Glutamatergic neuron (in vitro differentiated cells): ENCODE measurements at regions not wholly inside any gene's neighbourhood (a gene's known extent, or its start where the extent isn't known, plus 50 kb on each side); places are given as distances from the start of the nearest gene placed in this dataset.
"Not testable (repeated sequence)": the region's sequence is repeated elsewhere in the genome, so short reads cannot be mapped to it uniquely, and the experiment has no call there.

Source experiments
- DNase-seq: peaks from one replicate; pipeline ENCODE4 v3.0.0; 2022
- H3K27ac Mint-ChIP-seq: one replicate; pipeline ENCODE4 v1.8.0; 2020; ENCODE audit warnings: mild to moderate bottlenecking, mixed read lengths, inconsistent platforms; ENCODE audit not compliant: unreplicated experiment
- H3K27me3 Mint-ChIP-seq: one replicate; pipeline ENCODE4 v1.8.0; 2020; ENCODE audit warnings: mild to moderate bottlenecking, moderate library complexity, mixed read lengths, inconsistent platforms; ENCODE audit not compliant: unreplicated experiment
- H3K36me3 Mint-ChIP-seq: one replicate; pipeline ENCODE4 v1.8.0; 2020; ENCODE audit warnings: mild to moderate bottlenecking, mixed read lengths, inconsistent platforms; ENCODE audit not compliant: unreplicated experiment
- H3K4me1 Mint-ChIP-seq: one replicate; pipeline ENCODE4 v1.8.0; 2020; ENCODE audit warnings: mild to moderate bottlenecking, low read depth, mixed read lengths, inconsistent platforms; ENCODE audit not compliant: unreplicated experiment
- H3K4me3 Mint-ChIP-seq: one replicate; pipeline ENCODE4 v1.8.0; 2020; ENCODE audit warnings: mild to moderate bottlenecking, mixed read lengths, inconsistent platforms; ENCODE audit not compliant: unreplicated experiment
- H3K9me3 Mint-ChIP-seq: one replicate; pipeline ENCODE4 v1.8.0; 2020; ENCODE audit warnings: mild to moderate bottlenecking, moderate library complexity, mixed read lengths, inconsistent platforms; ENCODE audit not compliant: unreplicated experiment
- CTCF ChIP-seq: fragments of 200-600 bp; sonication (generic); IDR thresholded peaks from one replicate; pipeline ENCODE4 v1.5.0; 2021; ENCODE audit not compliant: partially characterized antibody, unreplicated experiment

GRCh38 chr2:192960945-192961344 is 766.2 kb upstream of the TMEFF2 start:
- Mint-ChIP-seq H3K4me1 (peaks cover 2% of the 10 kb centered on the region), H3K27ac (no peak overlapping the region), H3K9me3 (no peaks in the 10 kb centered on the region), H3K4me3 (no peak overlapping the region), H3K36me3 (no peaks in the 10 kb centered on the region), H3K27me3 (no peaks in the 10 kb centered on the region)
- no peak for DNase-seq
- no peak for TF ChIP-seq CTCF

GRCh38 chr2:192958615-192959014 is 763.9 kb upstream of the TMEFF2 start:
- H3K4me1 Mint-ChIP-seq, H3K27ac Mint-ChIP-seq, H3K36me3 Mint-ChIP-seq, DNase-seq, H3K27me3 Mint-ChIP-seq, H3K9me3 Mint-ChIP-seq, H3K4me3 Mint-ChIP-seq: not testable (repeated sequence)

GRCh38 chr2:192957425-192957824 is 762.7 kb upstream of the TMEFF2 start:
- no peaks in the 10 kb centered on the region for H3K36me3 Mint-ChIP-seq
- H3K9me3 Mint-ChIP-seq, result no peaks in the 10 kb centered on the region
- no peak for TF ChIP-seq CTCF
- H3K4me1 Mint-ChIP-seq, result no peaks in the 10 kb centered on the region
- no peak overlapping the region for H3K27ac Mint-ChIP-seq
- DNase-seq, result no peak
- no peaks in the 10 kb centered on the region for H3K27me3 Mint-ChIP-seq
- H3K4me3 Mint-ChIP-seq, result no peak overlapping the region

- TF ChIP-seq CTCF, result no peak
- Mint-ChIP-seq H3K27me3 (no peaks in the 10 kb centered on the region), H3K36me3 (no peaks in the 10 kb centered on the region), H3K27ac (no peak overlapping the region), H3K9me3 (no peaks in the 10 kb centered on the region), H3K4me1 (no peaks in the 10 kb centered on the region), H3K4me3 (no peak overlapping the region)
- DNase-seq, result no peak
These were observed 758.4 kb upstream of the TMEFF2 start for GRCh38 chr2:192953116-192953515.

GRCh38 chr2:192952245-192952644 is 757.5 kb upstream of the TMEFF2 start:
- Mint-ChIP-seq H3K9me3 (no peaks in the 10 kb centered on the region), H3K36me3 (no peaks in the 10 kb centered on the region), H3K27me3 (no peaks in the 10 kb centered on the region), H3K4me3 (no peak overlapping the region), H3K4me1 (no peaks in the 10 kb centered on the region), H3K27ac (no peak overlapping the region)
- no peak for DNase-seq
- no peak for TF ChIP-seq CTCF

- Mint-ChIP-seq H3K36me3 (no peaks in the 10 kb centered on the region), H3K4me3 (no peak overlapping the region)
These were observed 753.6 kb upstream of the TMEFF2 start for GRCh38 chr2:192948316-192948715.

More at GRCh38 chr2:192948316-192948715, 753.6 kb upstream of the TMEFF2 start:
- no peak for TF ChIP-seq CTCF
- no peak overlapping the region for H3K27ac Mint-ChIP-seq
- H3K4me1 Mint-ChIP-seq, result no peaks in the 10 kb centered on the region
- DNase-seq, result no peak
- no peaks in the 10 kb centered on the region for H3K9me3 Mint-ChIP-seq
- H3K27me3 Mint-ChIP-seq, result no peaks in the 10 kb centered on the region
